ENCODE measurements at regions not wholly inside any gene's neighbourhood (a gene's known extent, or its start where the extent isn't known, plus 50 kb on each side); places are given as distances from the start of the nearest gene placed in this dataset.

GRCh38 chr9:33637881-33638280 lies 113.8 kb downstream of the ANKRD18B start:
- DNase-seq, result no peak
- no peak overlapping the region for H3K18ac ChIP-seq (ENCODE audit: low read depth in 1 of 2, low read length in 2 of 2)
- no peak overlapping the region for H2AFZ ChIP-seq (ENCODE audit: low read depth, low read length)
- H4K91ac ChIP-seq (ENCODE audit: low read length), result no peak overlapping the region
- H3K4ac ChIP-seq (ENCODE audit: low read depth in 1 of 2, low read length in 2 of 2), result no peak overlapping the region
- no peak overlapping the region for H3K4me2 ChIP-seq (ENCODE audit: low read length, poor library complexity, severe bottlenecking)
- 75% methylated on average over 8 of the region's 8 CpGs for WGBS
- H4K8ac ChIP-seq (ENCODE audit: low read length), result no peak overlapping the region
- no peak overlapping the region for H2BK5ac ChIP-seq (ENCODE audit: low read depth, low read length, poor library complexity, severe bottlenecking)
- no peak overlapping the region for H2BK12ac ChIP-seq (ENCODE audit: low read length in 2 of 2)
- H2BK120ac ChIP-seq (ENCODE audit: low read depth, low read length), result no peak overlapping the region
- no peaks in the 10 kb centered on the region for H3K36me3 ChIP-seq (ENCODE audit: control insufficient read depth in 1 of 2, insufficient read depth in 2 of 2, low read depth in 1 of 2, low read length in 2 of 2)
- H2AK5ac ChIP-seq (ENCODE audit: low read length, severe bottlenecking), result no peak overlapping the region
- no peak overlapping the region for H3K9ac ChIP-seq (ENCODE audit: low read length)
- no peaks in the 10 kb centered on the region for H3K9me3 ChIP-seq (ENCODE audit: control insufficient read depth, low read length)
- H3K4me1 ChIP-seq (ENCODE audit: control insufficient read depth, insufficient read depth, low read depth, low read length), result no peaks in the 10 kb centered on the region
- H3K23ac ChIP-seq (ENCODE audit: low read length in 2 of 2), result no peak overlapping the region
- H3K79me1 ChIP-seq (replicated peaks; ENCODE audit: low read length, poor library complexity, severe bottlenecking), result no peaks in the 10 kb centered on the region
- peaks cover 29 to 83% of the 10 kb centered on the region in 2 experiments for H3K27me3 ChIP-seq (ENCODE audit: control insufficient read depth in 1 of 2, insufficient read depth in 1 of 2, low read length in 2 of 2)
- H3K14ac ChIP-seq (ENCODE audit: low read length in 2 of 2), result no peak overlapping the region
- H3K4me3 ChIP-seq (ENCODE audit: insufficient read depth in 1 of 2, low read depth in 1 of 2, low read length in 2 of 2), result no peak overlapping the region
- no peak overlapping the region for H3K27ac ChIP-seq (ENCODE audit: low read length, poor library complexity, severe bottlenecking)
- H2BK15ac ChIP-seq (ENCODE audit: low read depth, poor library complexity, severe bottlenecking), result no peak overlapping the region

- H3K4me3 ChIP-seq (ENCODE audit: insufficient read depth in 1 of 2, low read depth in 1 of 2, low read length in 2 of 2), result no peak overlapping the region
- H2BK12ac ChIP-seq (ENCODE audit: low read length in 2 of 2), result no peak overlapping the region
- H3K9ac ChIP-seq (ENCODE audit: low read length), result no peak overlapping the region
- H3K4me1 ChIP-seq (ENCODE audit: control insufficient read depth, insufficient read depth, low read depth, low read length), result no peaks in the 10 kb centered on the region
- H3K18ac ChIP-seq (ENCODE audit: low read depth in 1 of 2, low read length in 2 of 2), result no peak overlapping the region
- no peak overlapping the region for H3K23ac ChIP-seq (ENCODE audit: low read length in 2 of 2)
- H3K4ac ChIP-seq (ENCODE audit: low read depth in 1 of 2, low read length in 2 of 2), result no peak overlapping the region
- H2BK5ac ChIP-seq (ENCODE audit: low read depth, low read length, poor library complexity, severe bottlenecking), result no peak overlapping the region
- no peak overlapping the region for H4K91ac ChIP-seq (ENCODE audit: low read length)
- H3K4me2 ChIP-seq (ENCODE audit: low read length, poor library complexity, severe bottlenecking), result no peak overlapping the region
- H2BK120ac ChIP-seq (ENCODE audit: low read depth, low read length), result no peak overlapping the region
- no peak overlapping the region for H3K27ac ChIP-seq (ENCODE audit: low read length, poor library complexity, severe bottlenecking)
- 72% methylated on average over 5 of the region's 6 CpGs for WGBS
- H2BK15ac ChIP-seq (ENCODE audit: low read depth, poor library complexity, severe bottlenecking), result no peak overlapping the region
- no peak overlapping the region for H4K8ac ChIP-seq (ENCODE audit: low read length)
- no peak overlapping the region for H2AK5ac ChIP-seq (ENCODE audit: low read length, severe bottlenecking)
- H3K79me1 ChIP-seq (replicated peaks; ENCODE audit: low read length, poor library complexity, severe bottlenecking), result no peaks in the 10 kb centered on the region
- no peak overlapping the region for H2AFZ ChIP-seq (ENCODE audit: low read depth, low read length)
- DNase-seq, result no peak
- no peak overlapping the region for H3K14ac ChIP-seq (ENCODE audit: low read length in 2 of 2)
- no peaks in the 10 kb centered on the region for H3K36me3 ChIP-seq (ENCODE audit: control insufficient read depth in 1 of 2, insufficient read depth in 2 of 2, low read depth in 1 of 2, low read length in 2 of 2)
- no peaks in the 10 kb centered on the region for H3K9me3 ChIP-seq (ENCODE audit: control insufficient read depth, low read length)
- H3K27me3 ChIP-seq (ENCODE audit: control insufficient read depth in 1 of 2, insufficient read depth in 1 of 2, low read length in 2 of 2), result peaks cover 24 to 83% of the 10 kb centered on the region in 2 experiments
Observed at GRCh38 chr9:33638391-33638915, 114.4 kb downstream of the ANKRD18B start.

- H3K27ac ChIP-seq (ENCODE audit: low read length, poor library complexity, severe bottlenecking), result no peak overlapping the region
- H3K4me1 ChIP-seq (ENCODE audit: control insufficient read depth, insufficient read depth, low read depth, low read length), result no peaks in the 10 kb centered on the region
- no peak overlapping the region for H4K91ac ChIP-seq (ENCODE audit: low read length)
- H2BK120ac ChIP-seq (ENCODE audit: low read depth, low read length), result no peak overlapping the region
- H3K4ac ChIP-seq (ENCODE audit: low read depth in 1 of 2, low read length in 2 of 2), result no peak overlapping the region
- H3K14ac ChIP-seq (ENCODE audit: low read length in 2 of 2), result no peak overlapping the region
- no peak overlapping the region for H2BK12ac ChIP-seq (ENCODE audit: low read length in 2 of 2)
- no peak overlapping the region for H2AFZ ChIP-seq (ENCODE audit: low read depth, low read length)
- H3K4me2 ChIP-seq (ENCODE audit: low read length, poor library complexity, severe bottlenecking), result no peak overlapping the region
- H3K79me1 ChIP-seq (replicated peaks; ENCODE audit: low read length, poor library complexity, severe bottlenecking), result no peaks in the 10 kb centered on the region
- no peak overlapping the region for H2BK15ac ChIP-seq (ENCODE audit: low read depth, poor library complexity, severe bottlenecking)
- H3K9me3 ChIP-seq (ENCODE audit: control insufficient read depth, low read length), result no peaks in the 10 kb centered on the region
- H3K23ac ChIP-seq (ENCODE audit: low read length in 2 of 2), result no peak overlapping the region
- H3K36me3 ChIP-seq (ENCODE audit: control insufficient read depth in 1 of 2, insufficient read depth in 2 of 2, low read depth in 1 of 2, low read length in 2 of 2), result no peaks in the 10 kb centered on the region
- H2AK5ac ChIP-seq (ENCODE audit: low read length, severe bottlenecking), result no peak overlapping the region
- H3K4me3 ChIP-seq (ENCODE audit: insufficient read depth in 1 of 2, low read depth in 1 of 2, low read length in 2 of 2), result no peak overlapping the region
- no peak overlapping the region for H2BK5ac ChIP-seq (ENCODE audit: low read depth, low read length, poor library complexity, severe bottlenecking)
- no peak overlapping the region for H3K18ac ChIP-seq (ENCODE audit: low read depth in 1 of 2, low read length in 2 of 2)
- H4K8ac ChIP-seq (ENCODE audit: low read length), result no peak overlapping the region
- peaks cover 35 to 61% of the 10 kb centered on the region in 2 experiments for H3K27me3 ChIP-seq (ENCODE audit: control insufficient read depth in 1 of 2, insufficient read depth in 1 of 2, low read length in 2 of 2)
- no peak for DNase-seq
- H3K9ac ChIP-seq (ENCODE audit: low read length), result no peak overlapping the region
Observed at GRCh38 chr9:33645706-33646105, 121.7 kb downstream of the ANKRD18B start.

GRCh38 chr9:33649463-33649862 lies 125.4 kb downstream of the ANKRD18B start:
- Histone ChIP-seq H3K36me3 (ENCODE audit: control insufficient read depth in 1 of 2, insufficient read depth in 2 of 2, low read depth in 1 of 2, low read length in 2 of 2) (no peaks in the 10 kb centered on the region), H4K91ac (ENCODE audit: low read length) (no peak overlapping the region), H3K27ac (ENCODE audit: low read length, poor library complexity, severe bottlenecking) (no peak overlapping the region)

More at GRCh38 chr9:33649463-33649862, 125.4 kb downstream of the ANKRD18B start:
- Histone ChIP-seq H2BK5ac (ENCODE audit: low read depth, low read length, poor library complexity, severe bottlenecking) (no peak overlapping the region), H3K9ac (ENCODE audit: low read length) (no peak overlapping the region), H3K14ac (ENCODE audit: low read length in 2 of 2) (no peak overlapping the region), H3K27me3 (ENCODE audit: control insufficient read depth in 1 of 2, insufficient read depth in 1 of 2, low read length in 2 of 2) (peaks cover 52 to 75% of the 10 kb centered on the region in 2 experiments), H2AFZ (ENCODE audit: low read depth, low read length) (no peak overlapping the region), H2BK15ac (ENCODE audit: low read depth, poor library complexity, severe bottlenecking) (no peak overlapping the region), H3K4me1 (ENCODE audit: control insufficient read depth, insufficient read depth, low read depth, low read length) (no peaks in the 10 kb centered on the region), H3K23ac (ENCODE audit: low read length in 2 of 2) (no peak overlapping the region), H3K4me3 (ENCODE audit: insufficient read depth in 1 of 2, low read depth in 1 of 2, low read length in 2 of 2) (no peak overlapping the region), H3K4ac (ENCODE audit: low read depth in 1 of 2, low read length in 2 of 2) (no peak overlapping the region), H3K18ac (ENCODE audit: low read depth in 1 of 2, low read length in 2 of 2) (no peak overlapping the region), H2BK120ac (ENCODE audit: low read depth, low read length) (no peak overlapping the region), H3K4me2 (ENCODE audit: low read length, poor library complexity, severe bottlenecking) (no peak overlapping the region), H3K9me3 (ENCODE audit: control insufficient read depth, low read length) (no peaks in the 10 kb centered on the region), H2AK5ac (ENCODE audit: low read length, severe bottlenecking) (no peak overlapping the region), H3K79me1 (replicated peaks; ENCODE audit: low read length, poor library complexity, severe bottlenecking) (no peaks in the 10 kb centered on the region), H4K8ac (ENCODE audit: low read length) (no peak overlapping the region), H2BK12ac (ENCODE audit: low read length in 2 of 2) (no peak overlapping the region)
- DNase-seq, result no peak
